ENCODE measurements at regions not wholly inside any gene's neighbourhood (a gene's known extent, or its start where the extent isn't known, plus 50 kb on each side); places are given as distances from the start of the nearest gene placed in this dataset.

- TF ChIP-seq POLR2AphosphoS5 (IDR thresholded peaks at IDR 0.05; ENCODE audit: low read depth, low read length) (no peak), SIN3A (IDR thresholded peaks at IDR 0.05; ENCODE audit: borderline replicate concordance, insufficient read depth, low read length) (no peak), TAF1 (IDR thresholded peaks at IDR 0.05; ENCODE audit: borderline replicate concordance, insufficient read depth, low read length) (no peak)
These were observed 122.2 kb downstream of the ACTL8 start for GRCh38 chr1:17877316-17877715.
